KG1 (cell line): ENCODE measurements at regions not wholly inside any gene's neighbourhood (a gene's known extent, or its start where the extent isn't known, plus 50 kb on each side); places are given as distances from the start of the nearest gene placed in this dataset.
"Not testable (repeated sequence)": the region's sequence is repeated elsewhere in the genome, so short reads cannot be mapped to it uniquely, and the experiment has no call there.

Experiments used
- DNase-seq: peaks from one replicate; lab custom pipeline; 2025; lab: John Stamatoyannopoulos, UW

DNA sequence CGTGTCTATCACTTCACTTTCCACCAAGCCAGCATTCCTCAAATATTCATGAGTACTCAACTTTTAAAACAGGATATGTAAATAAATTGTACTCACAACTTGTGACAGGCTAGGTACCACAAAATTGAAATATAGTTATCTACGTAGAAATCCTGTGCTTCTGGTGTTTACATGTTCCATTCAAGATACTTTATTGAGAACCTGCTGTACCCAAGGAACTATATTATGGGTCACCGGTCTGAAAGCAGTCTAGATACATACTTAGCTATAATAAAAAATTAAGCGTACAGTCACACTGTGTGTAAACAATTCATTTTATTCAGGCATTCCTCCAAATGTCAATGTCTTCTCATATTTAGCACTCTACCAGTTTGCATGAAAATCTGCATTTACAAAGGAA is 482.2 kb upstream of the SOX9 start:
- DNase-seq: no peak

DNA sequence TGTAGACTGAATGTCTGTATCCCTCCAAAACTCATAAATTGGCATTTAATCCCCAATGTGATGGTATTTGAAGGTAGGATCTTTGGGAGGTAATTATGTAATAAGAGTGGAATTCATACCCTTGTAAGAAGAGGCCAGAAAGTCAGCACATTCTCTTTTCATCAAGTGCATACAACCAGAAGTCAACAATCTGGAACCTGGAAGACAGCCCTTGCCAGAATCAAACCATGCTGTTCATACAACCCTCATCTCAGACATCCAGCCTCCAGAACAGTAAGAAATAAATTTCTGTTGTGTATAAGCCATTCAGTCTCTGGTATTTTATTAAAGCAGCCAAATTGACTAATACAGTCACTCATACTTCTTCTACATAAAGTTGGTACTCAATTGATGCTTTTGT is 481.0 kb upstream of the SOX9 start:
- no peak for DNase-seq

DNA sequence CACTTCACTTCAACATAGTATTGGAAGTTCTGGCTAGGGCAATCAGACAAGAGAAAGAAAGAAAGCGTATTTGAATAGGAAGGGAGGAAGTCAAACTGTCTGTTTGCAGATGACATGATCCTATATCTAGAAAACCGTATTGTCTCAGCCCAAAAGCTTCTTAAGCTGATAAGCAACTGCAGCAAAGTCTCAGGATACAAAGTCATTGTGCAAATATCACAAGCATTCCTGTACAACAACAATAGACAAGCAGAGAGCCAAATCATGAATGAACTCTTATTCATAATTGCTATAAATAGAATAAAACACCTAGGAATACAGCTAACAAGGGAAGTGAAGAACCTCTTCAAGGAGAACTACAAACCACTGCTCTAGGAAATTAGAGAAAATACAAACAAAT is 473.9 kb upstream of the SOX9 start:
- DNase-seq: not testable (repeated sequence)

DNA sequence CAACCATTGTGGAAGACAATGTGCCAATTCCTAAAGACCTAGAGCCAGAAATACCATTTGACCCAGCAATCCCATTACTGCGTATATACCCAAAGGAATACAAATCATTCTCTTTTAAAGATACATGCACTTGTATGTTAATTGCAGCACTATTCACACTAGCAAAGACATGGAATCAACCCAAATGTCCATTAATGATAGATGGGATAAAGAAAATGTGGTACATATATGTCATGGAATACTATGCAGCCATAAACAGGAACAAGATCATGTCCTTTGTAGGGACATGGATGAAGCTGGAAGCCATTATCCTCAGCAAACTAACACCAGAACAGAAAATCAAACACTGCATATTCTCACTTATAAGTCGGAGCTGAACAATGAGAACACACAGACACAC is 472.5 kb upstream of the SOX9 start:
- not testable (repeated sequence) for DNase-seq

DNA sequence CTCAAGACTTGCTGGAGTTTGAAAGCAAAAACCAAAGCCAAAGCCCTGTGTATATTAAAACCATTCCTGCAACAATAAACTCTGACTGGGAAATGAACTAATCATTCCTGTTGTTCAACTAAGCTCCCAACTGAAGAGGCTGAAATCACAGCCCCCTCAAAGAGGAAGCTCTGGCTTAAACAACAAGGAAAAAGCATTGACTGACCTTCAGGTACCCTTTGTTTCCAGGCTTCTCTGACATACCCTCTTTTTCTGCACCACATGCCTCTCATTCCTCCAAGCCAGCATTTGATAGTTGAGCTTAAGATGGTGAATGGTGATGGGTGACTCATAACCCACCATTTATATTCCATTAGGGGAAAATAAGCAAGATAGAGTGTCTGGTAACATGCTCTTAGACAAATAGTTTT is 470.9 kb upstream of the SOX9 start:
- no peak for DNase-seq

DNA sequence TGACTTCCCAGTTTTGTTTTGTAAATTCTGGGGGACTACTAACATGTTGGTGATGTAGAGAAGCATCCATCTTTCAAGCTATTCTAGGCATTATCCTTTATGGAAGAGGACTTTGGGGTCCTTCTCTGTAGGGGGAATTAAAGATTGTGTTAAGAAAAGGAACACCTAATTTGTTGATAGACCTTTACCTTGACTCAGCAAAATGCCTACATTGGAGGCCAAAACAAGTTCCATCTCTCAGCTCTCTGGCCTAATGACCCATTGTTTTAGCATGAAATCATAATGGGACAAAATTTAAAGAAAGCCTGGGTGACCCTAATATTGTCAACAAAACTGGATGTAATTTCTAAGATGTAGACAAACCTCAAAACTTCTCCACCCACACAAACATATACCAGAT is 465.3 kb upstream of the SOX9 start:
- DNase-seq: no peak

DNA sequence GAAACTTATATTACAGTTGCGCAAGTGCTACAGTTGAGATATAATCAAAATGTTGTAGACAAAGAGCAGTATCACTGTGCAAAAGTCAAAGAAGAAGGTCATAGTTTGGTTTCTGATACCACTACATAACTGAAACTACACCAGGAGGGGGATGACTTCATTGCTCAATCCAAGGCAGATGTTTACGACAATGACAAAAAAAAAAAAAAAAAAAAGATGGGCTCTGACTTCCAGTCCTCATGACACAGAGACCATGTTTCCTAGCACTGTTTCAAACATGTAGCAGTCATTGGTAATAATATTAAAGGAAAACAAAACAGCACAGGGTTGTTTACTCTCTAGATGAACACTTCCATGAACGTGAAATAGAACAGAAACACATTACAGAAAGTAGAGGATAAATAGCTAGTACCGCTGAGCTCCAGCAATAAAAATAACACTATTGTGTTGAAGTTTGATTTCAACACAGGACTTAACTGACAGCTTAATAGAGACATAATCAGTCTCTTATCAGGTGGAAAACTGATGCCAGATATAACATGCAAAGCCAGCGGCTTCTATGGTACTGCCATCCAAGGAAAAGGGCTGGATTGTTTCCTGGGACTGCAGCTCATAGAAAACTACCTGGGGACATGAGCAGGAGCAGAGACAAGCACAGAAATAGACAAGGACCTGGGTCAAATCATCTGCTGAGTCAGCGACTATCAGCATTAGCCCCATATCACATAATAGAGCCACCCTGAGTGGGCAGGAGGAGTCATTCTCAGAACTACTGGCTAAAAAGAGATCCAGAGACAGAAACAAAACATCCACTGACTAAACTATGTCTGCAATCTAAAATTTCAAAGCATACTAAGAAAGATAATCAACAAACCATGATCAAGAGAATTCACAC is 463.6 kb upstream of the SOX9 start:
- DNase-seq: no peak

DNA sequence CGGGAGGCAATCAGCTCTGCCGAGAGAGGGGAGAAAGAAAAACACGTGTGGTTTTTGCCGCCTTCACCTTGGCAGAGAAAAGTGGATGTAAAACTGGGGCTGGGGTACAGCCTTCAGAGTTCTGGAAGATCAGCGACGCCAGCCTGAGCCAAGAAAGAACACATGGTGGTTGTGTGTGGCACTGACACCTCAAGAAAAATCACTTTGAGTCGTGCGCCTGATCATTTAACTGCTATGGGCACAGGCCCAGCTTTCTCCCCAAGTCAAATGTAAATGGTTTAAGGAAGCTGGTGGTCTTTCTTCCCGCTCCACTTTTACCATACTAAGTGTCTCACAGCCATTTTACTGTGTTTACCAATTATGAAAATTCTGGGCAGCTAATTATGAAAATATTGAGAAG is 461.8 kb upstream of the SOX9 start:
- DNase-seq: no peak

DNA sequence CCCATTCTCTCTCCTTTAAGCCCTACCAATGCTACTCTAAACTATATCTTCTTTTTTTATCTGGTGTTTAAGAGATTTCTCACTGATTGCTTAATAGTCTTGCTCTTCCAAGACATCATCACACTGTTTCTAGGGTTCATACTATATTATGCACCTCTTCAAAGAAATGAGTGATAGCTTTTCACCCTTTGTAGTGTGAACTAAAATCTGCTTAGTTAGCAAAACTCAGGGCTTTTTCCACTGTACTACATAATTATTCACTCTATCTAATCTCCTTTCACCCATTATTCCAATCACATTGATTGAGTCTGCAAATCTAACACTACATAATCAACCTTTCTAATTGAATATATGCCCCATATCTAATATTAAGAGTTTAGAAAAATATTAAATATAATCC is 456.0 kb upstream of the SOX9 start:
- no peak for DNase-seq

DNA sequence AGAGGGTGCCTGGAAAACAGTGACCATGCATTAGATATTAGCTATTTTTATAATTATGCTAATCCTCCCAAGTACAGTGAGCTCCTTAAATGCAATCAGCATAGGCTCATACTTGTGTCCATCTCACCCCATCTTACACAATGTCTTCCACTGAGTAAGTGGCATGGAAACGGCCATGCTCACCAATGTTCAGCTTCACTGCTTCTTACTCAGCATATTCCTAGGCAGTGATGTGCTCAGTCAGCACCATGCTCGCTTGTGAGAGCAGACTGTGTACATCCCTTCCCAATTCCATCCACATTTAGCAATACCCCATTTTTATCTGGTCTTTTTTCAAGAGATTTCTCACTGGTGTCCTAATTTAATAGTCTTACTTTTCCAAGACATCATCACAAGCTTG is 454.8 kb upstream of the SOX9 start:
- no peak for DNase-seq

DNA sequence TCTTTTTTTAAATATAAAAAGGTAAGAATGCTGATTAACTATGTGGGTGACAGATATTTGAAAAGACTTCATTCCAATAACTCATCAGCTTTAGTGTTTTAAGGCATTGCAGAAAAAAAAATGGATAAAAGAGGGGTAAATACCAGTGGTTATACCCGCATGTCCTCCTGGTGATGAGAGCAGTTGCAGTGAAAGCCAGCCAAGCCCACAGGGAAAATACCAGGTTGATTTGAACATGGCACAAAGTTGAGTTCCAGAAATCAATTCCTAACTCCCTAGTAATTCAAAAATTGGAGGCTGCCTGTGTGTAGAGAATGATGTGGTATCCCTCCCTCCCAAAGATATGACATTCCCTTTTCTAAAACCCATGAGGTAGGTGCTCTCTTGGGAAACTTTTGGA is 453.2 kb upstream of the SOX9 start:
- no peak for DNase-seq

DNA sequence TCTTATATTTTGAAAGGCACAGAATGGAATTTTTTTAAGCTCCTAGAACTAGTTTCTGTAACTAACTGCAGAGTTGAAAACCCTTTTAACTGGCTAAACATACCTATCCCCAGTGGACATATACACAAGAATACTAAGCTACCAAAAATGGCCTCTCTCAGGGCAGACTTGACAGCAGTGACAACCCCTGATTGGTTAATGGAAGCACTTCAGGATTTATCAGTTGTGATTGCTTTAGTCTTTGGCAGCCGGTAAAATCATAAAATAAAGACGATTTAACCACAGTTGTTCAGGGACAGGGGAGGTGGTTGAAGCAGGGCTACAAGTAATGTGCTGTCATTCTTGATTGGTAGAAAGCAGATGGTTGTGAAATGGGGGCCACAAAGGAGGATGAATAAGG is 452.0 kb upstream of the SOX9 start:
- no peak for DNase-seq

DNA sequence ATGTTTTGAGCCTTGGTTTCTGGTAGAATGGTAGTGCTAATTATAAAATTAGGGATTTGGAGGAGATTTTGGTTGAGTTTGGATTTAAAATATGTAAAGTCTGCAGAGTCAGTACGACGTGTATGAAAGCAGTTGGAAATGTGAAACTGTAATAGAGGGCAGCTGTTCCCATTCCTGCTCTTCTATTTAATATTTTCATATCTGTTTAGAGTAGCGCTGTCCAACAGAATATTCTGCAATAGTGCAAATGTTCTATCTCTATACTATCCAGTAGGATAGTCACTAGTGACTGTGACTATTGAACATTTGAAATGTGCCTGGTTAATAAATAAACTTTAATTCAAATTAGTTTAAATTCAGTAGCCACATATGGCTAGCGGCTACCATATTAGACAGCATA is 443.4 kb upstream of the SOX9 start:
- no peak for DNase-seq

DNA sequence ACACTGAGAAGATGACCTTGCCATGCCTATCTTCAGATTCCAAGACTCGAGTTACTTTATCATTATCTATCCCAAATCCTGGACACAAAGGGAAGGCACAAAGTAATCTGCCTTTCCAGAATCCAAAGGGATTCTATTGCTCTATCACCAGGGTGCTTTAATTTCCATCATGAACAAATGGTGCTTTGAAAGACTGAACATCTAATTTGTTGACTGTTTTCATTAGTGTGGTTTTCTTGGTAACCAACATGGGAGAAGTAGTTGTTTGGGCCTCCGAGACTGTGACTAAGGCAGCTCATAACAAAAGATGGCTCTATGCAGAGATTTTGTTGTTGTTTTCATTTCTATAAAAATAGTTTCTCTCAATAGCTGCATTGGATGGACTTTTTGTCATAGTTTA is 441.0 kb upstream of the SOX9 start:
- DNase-seq: no peak

DNA sequence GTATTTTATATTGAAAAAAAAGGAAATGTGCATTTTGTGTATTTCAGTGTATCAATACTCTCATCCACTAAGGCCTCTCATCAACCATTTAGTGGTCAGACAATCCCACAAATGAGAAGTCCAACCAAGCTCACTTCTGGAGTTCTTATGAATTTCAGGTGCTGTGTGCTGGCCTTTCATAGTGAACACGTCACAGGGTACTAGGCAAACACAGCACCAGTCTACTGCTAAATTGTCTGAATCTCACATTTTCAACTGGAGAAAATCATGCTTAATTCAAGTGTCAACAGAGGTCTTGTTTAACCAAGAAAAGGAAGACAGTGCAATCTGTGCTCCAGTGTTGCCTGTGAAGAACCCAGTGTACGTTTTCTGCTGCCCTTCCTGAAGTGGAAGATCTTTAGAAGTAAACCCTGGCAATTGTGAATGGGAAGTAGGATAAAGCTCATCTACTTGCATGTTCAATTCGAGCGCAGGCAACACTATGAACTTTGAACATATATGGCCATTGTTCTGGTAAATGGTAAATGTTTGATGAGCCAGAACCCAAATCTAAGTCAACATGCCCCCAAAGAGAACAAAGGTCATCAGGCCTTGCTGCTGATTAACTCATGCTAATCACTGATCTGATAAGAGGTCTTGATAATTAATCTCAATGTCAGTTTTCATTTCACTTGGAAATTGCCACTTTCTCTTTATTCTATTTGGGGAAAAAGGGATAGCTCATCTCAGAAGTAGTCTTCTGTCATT is 439.2 kb upstream of the SOX9 start:
- DNase-seq: no peak

DNA sequence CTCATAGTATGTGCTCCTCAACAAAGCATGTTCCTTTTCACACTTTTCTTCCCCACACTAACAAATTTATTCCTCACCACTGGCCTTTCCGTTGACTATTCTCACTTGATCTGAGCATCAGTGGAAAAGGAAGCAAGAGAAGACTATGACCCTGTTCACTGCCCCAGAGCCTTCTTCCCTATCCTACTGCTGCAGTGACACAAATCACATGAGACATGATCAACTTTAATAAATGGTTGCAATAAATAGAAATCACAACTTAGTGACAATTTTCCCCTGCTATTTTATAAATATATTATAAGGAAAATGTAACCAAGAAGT is 438.7 kb upstream of the SOX9 start:
- no peak for DNase-seq

DNA sequence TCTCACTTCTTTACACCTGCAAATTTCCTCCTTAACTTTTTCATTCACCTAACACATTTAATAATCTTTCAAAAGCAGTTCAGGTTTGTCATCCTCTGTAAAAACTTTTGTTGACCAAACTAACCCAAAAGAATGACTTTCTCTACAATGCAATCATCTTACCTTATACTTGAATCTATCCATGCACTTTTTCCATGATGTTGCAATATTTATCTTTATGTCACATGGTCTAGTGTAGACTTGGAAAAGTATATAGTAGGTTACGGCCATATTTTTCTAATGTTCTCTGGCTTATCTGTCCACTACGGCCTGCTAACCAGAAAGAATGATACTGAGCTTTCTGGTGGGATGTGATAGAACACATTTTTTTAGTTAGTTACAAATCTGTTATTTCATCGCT is 431.0 kb upstream of the SOX9 start:
- DNase-seq: no peak

DNA sequence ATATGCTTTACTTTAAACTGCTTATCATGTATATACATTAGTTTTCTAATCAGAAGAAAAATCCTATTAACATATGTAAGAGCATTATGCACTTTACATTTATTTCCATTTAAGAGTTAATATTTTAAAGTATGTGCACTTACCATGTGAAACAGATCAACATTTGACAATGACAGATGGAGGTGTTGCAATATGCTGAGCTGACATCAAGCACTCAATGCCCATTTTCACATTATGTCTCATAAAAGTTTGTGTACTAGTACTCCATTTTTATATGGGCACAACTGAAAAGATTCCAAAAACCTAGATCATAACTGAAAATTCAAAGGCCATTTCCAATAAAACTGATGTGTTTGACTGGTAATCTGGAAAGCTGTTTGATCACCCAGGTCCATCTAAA is 420.9 kb upstream of the SOX9 start:
- DNase-seq: no peak

DNA sequence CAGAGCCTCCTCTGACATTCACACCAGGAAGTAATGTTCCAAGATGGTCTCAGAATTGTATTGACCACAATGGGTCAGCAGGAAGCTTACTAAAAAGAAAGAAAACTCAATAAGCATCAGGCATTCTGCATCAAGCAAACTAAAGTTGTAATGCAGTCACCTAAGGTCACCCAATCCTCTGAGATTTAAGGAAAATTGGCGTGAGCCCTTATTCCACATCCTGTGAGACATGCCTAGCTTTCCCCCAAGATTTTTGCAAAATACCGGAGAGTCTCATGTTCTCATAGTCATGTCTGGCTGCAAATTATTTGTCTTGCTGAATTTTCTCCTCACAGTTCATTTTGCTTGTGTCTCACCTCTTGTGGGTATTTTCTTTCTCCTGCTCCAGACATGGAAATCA is 417.1 kb upstream of the SOX9 start:
- DNase-seq: no peak

DNA sequence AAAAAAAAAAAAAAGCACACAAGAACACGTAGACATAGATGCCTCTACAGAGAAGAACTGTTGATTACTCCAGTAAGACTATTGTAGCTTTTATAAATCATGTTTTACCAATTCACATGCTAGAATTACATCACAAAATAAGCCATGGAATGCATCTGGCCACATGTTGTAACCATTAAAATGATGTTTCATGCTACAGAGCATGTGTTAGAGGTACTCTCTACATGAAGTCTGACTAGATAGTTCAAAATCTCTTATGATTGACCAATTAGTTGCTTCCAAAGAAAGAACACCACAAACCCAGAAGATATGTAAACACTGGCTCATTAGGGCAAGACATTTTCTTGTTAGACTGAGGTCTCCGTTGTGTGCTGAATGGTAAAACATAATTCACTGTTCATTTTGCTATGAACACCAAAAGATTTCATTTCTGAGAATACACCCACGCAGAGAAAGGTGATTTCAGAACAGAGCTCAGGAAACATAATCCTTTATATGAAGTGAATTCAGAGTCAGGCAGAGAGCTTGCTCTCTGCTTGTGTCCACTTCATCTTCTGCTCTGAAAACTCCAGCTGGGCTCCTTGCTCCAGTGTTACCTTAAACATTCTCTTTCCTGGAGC is 411.4 kb upstream of the SOX9 start:
- no peak for DNase-seq

DNA sequence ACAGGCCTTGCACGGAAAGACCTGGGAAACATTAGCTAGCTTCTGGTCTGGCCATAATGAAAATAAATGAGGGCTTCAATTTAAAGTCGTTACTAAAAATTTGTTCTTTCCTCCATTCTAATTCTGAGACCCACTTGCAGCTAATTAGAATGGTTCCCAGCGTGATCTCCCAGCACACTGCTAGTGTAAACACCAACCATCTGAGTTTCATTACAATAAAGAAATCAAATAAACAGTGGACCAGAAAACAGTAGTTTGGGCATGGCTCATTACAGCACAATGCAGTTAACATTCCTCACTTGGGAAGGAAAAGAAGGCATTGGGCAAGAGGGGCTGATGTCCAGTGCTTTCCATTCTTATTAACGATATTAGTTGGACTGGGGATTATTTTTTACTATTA is 410.9 kb upstream of the SOX9 start:
- DNase-seq: no peak

DNA sequence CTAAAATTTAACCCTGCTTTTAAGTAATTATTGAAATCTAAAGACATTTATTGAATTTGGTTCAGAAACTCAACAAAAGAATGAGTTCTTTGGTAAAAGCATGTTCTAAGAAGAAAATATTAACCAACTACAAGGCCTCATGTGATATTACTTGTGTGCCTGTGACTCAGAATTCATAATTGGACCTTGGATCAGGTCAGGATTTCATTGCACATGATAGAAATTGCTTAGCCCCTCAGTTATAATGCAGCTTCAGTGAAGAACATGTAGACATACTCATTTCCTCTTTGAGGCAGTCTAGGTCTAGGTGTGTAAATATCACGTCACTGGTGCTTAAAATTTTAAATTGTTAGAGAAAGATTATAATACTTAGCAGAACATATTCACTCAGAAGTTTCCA is 410.0 kb upstream of the SOX9 start:
- no peak for DNase-seq

DNA sequence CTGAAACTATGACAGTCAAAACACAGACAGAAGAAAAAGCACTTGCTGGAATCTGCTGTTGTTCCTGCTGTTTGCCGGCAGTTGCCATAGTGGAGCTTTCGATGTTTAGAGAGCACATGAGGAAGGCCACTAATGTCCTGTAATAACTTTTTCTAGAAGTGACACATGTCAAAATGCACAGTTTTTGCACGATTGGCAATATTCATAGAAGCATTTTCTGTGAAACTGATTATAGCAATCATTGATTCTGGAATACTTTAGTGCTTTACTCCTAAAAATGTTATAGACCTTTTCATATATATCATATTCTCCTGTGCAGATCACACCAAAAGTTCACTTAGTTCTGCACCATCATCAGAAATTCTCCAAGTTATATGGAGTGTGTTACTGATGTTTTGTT is 407.0 kb upstream of the SOX9 start:
- no peak for DNase-seq
